ENCODE measurements at regions not wholly inside any gene's neighbourhood (a gene's known extent, or its start where the extent isn't known, plus 50 kb on each side); places are given as distances from the start of the nearest gene placed in this dataset.

- TF ChIP-seq CTCF (IDR thresholded peaks at IDR 0.05; ENCODE audit: low read length) (no peak), EZH2 (optimal IDR thresholded peaks at IDR 0.05; ENCODE audit: low read depth, low read length) (no peak)
Observed at GRCh38 chr3:103126115-103126514, 691.3 kb downstream of the ZPLD1 start.

All from MM.1S (cell line).